ENCODE measurements at regions not wholly inside any gene's neighbourhood (a gene's known extent, or its start where the extent isn't known, plus 50 kb on each side); places are given as distances from the start of the nearest gene placed in this dataset.

DNA sequence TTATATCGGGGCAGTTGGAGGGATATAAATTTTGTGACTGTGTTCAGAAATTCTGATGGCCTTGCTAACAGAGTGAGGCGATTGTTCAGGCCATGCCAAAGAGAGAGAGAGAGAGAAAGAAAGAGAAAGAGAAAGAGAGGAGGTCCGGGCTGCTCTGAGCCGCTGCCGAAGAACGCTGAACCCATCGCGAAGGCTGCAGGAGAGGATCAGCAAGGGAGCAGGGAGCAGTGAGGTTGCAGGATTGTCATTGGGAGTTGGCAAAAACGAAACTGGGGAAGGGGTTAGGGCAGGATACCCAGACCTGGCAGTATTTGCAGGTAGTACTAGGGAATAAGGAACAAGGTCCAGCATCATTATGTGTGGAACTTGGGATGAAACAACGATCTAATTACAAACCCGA lies 537.1 kb downstream of the INSC start:
- ChIA-PET CTCF (no interaction called here), POLR2A (ENCODE audit: low non-redundant PET) (no interaction called here)
- H3K27ac ChIP-seq = no peak overlapping the region
- no peak for TF ChIP-seq CTCF (conservative IDR thresholded peaks at IDR 0.05; ENCODE audit: low read depth)
- DNase-seq (ENCODE audit: low spot score) = no peak

DNA sequence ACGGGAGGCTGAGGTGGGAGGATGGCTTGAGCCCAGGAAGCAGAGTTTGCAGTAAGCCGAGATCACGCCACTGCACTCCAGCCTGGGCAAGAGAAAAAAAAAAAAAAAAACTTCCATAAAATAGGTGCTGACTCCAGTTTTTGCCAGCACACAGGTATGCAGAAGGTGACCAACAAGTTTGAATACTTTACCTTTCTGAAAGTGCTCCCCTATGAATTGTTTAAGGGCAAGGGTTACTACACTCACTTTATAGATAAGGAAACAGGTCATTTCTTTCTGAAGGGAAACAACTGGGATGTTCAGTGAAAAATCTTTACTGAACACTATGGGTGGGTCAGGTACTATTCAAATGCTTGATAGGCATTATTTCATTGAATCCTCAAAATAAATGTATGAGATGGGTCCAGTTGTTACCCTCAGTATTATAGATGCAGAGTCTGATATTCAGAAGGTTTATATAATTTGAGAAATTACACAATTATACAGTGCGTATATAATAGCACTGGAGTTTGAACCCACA lies 538.5 kb downstream of the INSC start:
- CTCF ChIA-PET = interaction anchor here (0.7 kb wide), 1 partner anchor 444 kb away, joined by 3 read pairs; no protein-coding TSS in a partner anchor

DNA sequence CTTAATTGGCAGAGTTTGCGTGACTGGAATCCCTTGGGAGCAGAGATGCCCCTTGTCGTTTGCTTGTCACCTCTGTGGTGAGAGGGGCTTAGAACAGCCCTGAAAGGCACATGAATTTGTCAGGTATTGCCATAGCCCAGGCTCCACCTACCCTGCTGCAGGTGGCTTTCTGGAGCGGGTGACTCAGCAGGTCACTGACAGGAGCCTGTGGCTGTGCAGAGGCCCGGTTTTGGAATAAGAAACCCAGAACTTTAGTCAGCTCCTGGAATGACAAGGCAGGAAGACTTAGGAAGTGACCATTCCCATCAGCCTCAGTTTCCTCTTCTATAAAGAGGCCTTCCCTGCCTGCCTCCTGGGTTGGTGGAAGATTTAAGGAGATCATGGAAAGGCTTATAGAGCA lies 539.7 kb downstream of the INSC start:
- ChIA-PET CTCF (interaction anchor here (0.6 kb wide), 1 partner anchor 101 kb away, joined by 3 read pairs; no protein-coding TSS in a partner anchor), POLR2A (ENCODE audit: low non-redundant PET) (no interaction called here)

More for the DNA sequence above, 538.5 kb downstream of the INSC start:
- no peak overlapping the region for H3K27ac ChIP-seq
- no peak for DNase-seq (ENCODE audit: low spot score)
- TF ChIP-seq CTCF (conservative IDR thresholded peaks at IDR 0.05; ENCODE audit: low read depth) = no peak
- POLR2A ChIA-PET (ENCODE audit: low non-redundant PET) = no interaction called here

GRCh38 chr11:15655552-15655951 lies 540.8 kb downstream of the INSC start:
- POLR2A ChIA-PET (ENCODE audit: low non-redundant PET) = no interaction called here
- no peak for DNase-seq (ENCODE audit: low spot score)
- no peak for TF ChIP-seq CTCF (conservative IDR thresholded peaks at IDR 0.05; ENCODE audit: low read depth)
- no peak overlapping the region for H3K27ac ChIP-seq
- CTCF ChIA-PET = no interaction called here

More for the DNA sequence above, 539.7 kb downstream of the INSC start:
- TF ChIP-seq CTCF (conservative IDR thresholded peaks at IDR 0.05; ENCODE audit: low read depth) = no peak
- no peak overlapping the region for H3K27ac ChIP-seq
- DNase-seq (ENCODE audit: low spot score) = no peak

GRCh38 chr11:15657264-15657663 lies 542.5 kb downstream of the INSC start:
- POLR2A ChIA-PET (ENCODE audit: low non-redundant PET) = no interaction called here

DNA sequence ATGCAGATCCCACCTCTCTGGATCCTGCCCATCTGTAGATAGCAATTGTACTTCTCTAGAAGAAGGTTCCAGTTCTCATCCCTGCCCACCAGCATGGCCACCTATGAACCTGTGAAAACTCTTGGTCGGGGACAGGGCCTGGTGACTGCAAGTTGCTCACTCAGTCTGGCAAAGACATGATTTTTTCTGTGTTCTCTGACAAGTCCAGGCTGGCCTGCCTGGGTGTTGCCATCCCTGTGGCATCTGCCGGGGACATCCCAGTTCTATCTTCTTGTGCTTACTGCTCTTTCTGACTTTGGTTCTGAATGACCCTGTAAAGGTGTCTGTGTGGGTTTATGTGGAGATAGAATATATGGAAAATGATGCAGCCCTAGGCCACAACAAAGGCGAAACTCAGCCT lies 545.8 kb downstream of the INSC start:
- CTCF ChIA-PET = no interaction called here

More at GRCh38 chr11:15657264-15657663, 542.5 kb downstream of the INSC start:
- no peak for TF ChIP-seq CTCF (conservative IDR thresholded peaks at IDR 0.05; ENCODE audit: low read depth)
- no peak overlapping the region for H3K27ac ChIP-seq
- CTCF ChIA-PET = interaction anchor here (0.7 kb wide), 1 partner anchor 451 kb away, joined by 4 read pairs; no protein-coding TSS in a partner anchor
- no peak for DNase-seq (ENCODE audit: low spot score)

More for the DNA sequence above, 545.8 kb downstream of the INSC start:
- POLR2A ChIA-PET (ENCODE audit: low non-redundant PET) = no interaction called here
- no peak overlapping the region for H3K27ac ChIP-seq
- TF ChIP-seq CTCF (conservative IDR thresholded peaks at IDR 0.05; ENCODE audit: low read depth) = no peak
- DNase-seq (ENCODE audit: low spot score) = no peak

Measured in RWPE1 (cell line).